ENCODE measurements at regions not wholly inside any gene's neighbourhood (a gene's known extent, or its start where the extent isn't known, plus 50 kb on each side); places are given as distances from the start of the nearest gene placed in this dataset.
"Not testable (repeated sequence)": the region's sequence is repeated elsewhere in the genome, so short reads cannot be mapped to it uniquely, and the experiment has no call there.

DNA sequence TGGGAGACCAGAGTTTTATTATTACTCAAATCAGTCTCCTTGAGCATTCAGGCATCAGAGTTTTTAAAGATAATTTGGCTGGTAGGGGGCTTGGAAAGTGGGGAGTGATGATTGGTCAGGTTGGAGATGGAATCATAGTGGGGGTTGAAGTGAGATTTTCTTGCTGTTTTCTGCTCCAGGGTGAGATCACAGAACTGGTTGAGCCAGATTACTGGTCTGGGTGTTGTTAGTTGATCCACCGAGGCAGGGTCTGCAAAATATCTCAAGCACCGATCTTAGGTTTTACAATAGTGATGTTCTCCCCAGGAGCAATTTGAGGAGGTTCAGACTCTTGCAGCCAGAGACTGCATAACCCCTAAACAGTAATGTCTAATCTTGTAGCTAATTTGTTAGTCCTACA, 141.0 kb downstream of the OTOL1 start:
- H3K27me3 Mint-ChIP-seq = peaks cover 4% of the 10 kb centered on the region
- no peak overlapping the region for H3K4me3 Mint-ChIP-seq
- no peak for ATAC-seq (replicated peaks)
- H3K9me3 Mint-ChIP-seq = peaks cover 4% of the 10 kb centered on the region
- H3K27ac Mint-ChIP-seq = no peak overlapping the region
- H3K4me1 Mint-ChIP-seq = no peaks in the 10 kb centered on the region
- H3K36me3 Mint-ChIP-seq (ENCODE audit: low read depth) = no peaks in the 10 kb centered on the region

DNA sequence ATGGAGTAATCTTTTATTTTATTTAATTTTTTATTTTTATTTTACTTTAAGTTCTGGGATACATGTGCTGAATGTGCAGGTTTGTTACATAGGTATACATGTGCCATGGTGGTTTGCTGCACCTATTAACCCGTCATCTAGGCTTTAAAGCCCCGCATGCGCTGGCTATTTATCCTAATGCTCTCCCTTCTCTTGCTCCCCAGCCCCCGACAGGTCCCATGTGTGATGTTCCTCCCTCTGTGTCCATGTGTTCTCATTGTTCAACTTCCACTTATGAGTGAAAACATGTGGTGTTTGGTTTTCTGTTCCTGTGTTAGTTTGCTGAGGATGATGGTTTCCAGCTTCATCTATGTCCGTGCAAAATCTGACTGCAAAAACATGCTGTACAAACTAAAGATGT, 142.5 kb downstream of the OTOL1 start:
- ATAC-seq (replicated peaks); H3K27me3 Mint-ChIP-seq; H3K9me3 Mint-ChIP-seq; H3K4me1 Mint-ChIP-seq; H3K4me3 Mint-ChIP-seq; H3K27ac Mint-ChIP-seq; H3K36me3 Mint-ChIP-seq (ENCODE audit: low read depth): not testable (repeated sequence)

DNA sequence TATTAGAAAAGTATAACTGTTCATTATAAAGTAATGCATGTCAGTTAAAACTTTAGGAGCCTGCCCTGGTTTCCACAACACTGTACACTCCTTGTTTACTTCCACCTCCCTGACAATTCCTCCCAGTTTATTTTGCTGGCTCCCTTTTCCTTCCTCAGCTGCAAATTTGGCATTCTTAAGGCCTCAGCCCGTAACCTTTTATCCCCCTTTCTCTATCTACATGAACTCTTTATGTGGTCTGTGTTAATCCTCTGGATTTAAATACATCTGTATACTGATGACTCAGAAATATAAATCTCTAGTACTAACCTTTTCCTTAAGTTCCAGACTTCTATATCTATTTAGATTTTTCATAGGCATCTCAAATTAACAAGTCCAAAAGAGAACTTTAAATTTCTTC, 143.6 kb downstream of the OTOL1 start:
- H3K4me3 Mint-ChIP-seq = no peak overlapping the region
- no peaks in the 10 kb centered on the region for H3K4me1 Mint-ChIP-seq
- ATAC-seq (replicated peaks) = no peak
- H3K9me3 Mint-ChIP-seq = peaks cover 4% of the 10 kb centered on the region
- peaks cover 4% of the 10 kb centered on the region for H3K27me3 Mint-ChIP-seq
- H3K27ac Mint-ChIP-seq = no peak overlapping the region
- no peaks in the 10 kb centered on the region for H3K36me3 Mint-ChIP-seq (ENCODE audit: low read depth)

GRCh38 chr3:161641287-161641686, 144.7 kb downstream of the OTOL1 start:
- Mint-ChIP-seq H3K9me3 (peaks cover 4% of the 10 kb centered on the region), H3K27me3 (peaks cover 4% of the 10 kb centered on the region), H3K36me3 (ENCODE audit: low read depth) (no peaks in the 10 kb centered on the region), H3K4me1 (no peaks in the 10 kb centered on the region), H3K27ac (no peak overlapping the region), H3K4me3 (no peak overlapping the region)
- no peak for ATAC-seq (replicated peaks)

DNA sequence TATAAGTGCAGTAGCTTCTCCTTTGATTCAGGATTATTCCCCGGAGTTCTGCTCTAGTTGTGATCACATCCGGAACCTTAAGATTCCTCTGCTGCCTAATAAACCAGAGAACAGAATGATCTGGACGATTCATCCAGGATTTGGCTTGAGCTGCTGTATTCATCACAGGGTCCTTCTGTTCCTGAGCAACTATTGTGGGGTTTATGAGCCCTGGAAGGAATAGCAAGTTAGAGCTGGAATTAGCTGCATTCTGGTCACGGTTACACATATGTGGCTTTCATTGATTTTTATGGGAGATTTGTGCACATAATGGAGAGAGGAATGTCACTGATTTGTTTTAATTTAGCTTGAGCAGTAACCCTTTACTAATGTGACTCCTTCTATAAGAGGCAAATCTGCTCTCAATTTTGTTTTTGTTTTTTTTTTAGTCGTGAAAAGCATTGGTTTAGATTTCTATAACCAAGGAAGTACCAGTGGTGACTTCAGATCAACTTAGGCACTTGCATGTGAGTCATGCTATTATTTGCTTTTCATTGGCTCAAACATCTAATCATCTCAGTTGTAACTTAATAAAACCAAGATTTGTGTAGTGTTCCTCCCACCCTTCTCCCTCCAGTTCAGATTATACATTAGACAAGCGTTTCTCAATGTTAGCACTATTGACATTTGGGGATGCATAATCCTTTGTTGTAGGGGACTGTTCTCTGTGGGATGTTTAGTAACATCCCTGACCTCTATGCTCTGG, 148.5 kb downstream of the OTOL1 start:
- H3K36me3 Mint-ChIP-seq (ENCODE audit: low read depth) = no peaks in the 10 kb centered on the region
- H3K9me3 Mint-ChIP-seq = peaks cover 4% of the 10 kb centered on the region
- no peak for ATAC-seq (replicated peaks)
- H3K27me3 Mint-ChIP-seq = peaks cover 4% of the 10 kb centered on the region
- H3K27ac Mint-ChIP-seq = no peak overlapping the region
- H3K4me3 Mint-ChIP-seq = no peak overlapping the region
- no peaks in the 10 kb centered on the region for H3K4me1 Mint-ChIP-seq

DNA sequence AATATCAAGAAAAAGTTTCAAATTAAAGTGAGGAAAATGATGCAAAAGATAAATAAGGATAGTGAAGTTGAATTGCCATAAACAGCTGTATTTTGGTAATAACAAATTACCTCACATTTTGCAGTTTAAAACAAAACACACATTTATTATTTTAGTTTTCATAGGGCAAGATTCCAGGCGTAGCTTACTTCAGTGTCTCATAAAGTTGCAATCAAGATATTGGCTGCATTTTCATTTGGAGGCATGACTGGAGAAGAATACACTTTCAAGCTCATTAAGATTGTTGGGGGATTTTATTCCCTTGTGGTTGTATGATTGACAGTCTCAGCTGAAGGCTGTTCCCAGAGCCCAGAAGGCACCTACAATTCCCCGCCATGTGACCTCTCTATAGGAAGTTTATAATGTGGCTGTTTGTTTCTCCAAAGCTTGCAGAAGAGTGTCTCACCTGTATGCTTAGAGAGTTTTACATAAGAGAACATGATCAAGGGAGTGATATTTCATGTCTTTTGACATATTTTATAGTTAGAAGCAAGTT, 151.4 kb downstream of the OTOL1 start:
- no peaks in the 10 kb centered on the region for H3K27me3 Mint-ChIP-seq
- peaks cover 3% of the 10 kb centered on the region for H3K9me3 Mint-ChIP-seq
- no peaks in the 10 kb centered on the region for H3K36me3 Mint-ChIP-seq (ENCODE audit: low read depth)
- no peak for ATAC-seq (replicated peaks)
- H3K4me3 Mint-ChIP-seq = no peak overlapping the region
- no peak overlapping the region for H3K27ac Mint-ChIP-seq
- no peaks in the 10 kb centered on the region for H3K4me1 Mint-ChIP-seq

GRCh38 chr3:161649900-161650484, 153.4 kb downstream of the OTOL1 start:
- Mint-ChIP-seq H3K36me3 (ENCODE audit: low read depth) (no peaks in the 10 kb centered on the region), H3K4me1 (no peaks in the 10 kb centered on the region), H3K9me3 (peaks cover 3% of the 10 kb centered on the region), H3K27me3 (no peaks in the 10 kb centered on the region), H3K27ac (no peak overlapping the region), H3K4me3 (no peak overlapping the region)
- ATAC-seq (replicated peaks) = no peak

DNA sequence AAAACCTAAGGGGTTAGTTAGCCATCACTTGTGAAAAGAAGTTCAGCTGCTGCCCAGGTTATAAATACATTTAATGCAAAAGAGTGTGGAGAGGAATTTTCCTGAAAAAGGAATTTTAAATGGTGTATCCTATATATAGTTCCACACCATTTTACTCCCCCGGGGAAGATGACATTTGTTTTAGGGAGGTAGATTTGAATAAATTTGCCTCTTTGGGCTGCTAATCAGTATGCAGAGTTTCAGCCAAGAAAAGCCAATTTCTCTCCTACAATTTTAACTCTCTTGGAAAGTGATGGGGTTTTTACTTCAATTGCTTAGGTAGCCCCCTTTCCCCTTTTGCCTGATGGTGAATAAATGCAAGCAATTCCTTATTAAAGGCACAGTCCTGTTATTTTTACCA, 161.2 kb downstream of the OTOL1 start:
- Mint-ChIP-seq H3K9me3 (peaks cover 4% of the 10 kb centered on the region), H3K4me3 (no peak overlapping the region)

DNA sequence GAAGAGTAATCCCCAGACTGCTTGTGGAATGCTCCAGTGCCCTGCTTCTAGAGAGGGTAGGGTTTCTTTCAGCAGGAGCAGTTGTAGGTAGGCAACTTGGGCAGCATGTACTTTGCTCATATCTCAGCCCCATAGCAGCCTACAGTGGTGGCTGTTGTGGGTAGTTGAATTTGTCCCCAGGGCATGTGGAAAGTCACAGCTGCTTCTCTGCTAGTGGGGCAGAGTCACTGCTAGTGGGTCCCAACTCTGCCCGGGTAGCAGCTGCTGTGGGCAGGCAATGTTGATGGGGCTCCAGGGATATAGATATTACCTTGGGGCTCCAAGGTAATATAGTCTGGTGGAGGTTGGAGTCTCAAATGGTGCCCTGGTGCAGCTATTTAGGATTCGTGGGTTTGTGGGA, 174.5 kb downstream of the OTOL1 start:
- no peaks in the 10 kb centered on the region for H3K4me1 Mint-ChIP-seq
- no peaks in the 10 kb centered on the region for H3K36me3 Mint-ChIP-seq (ENCODE audit: low read depth)
- no peaks in the 10 kb centered on the region for H3K9me3 Mint-ChIP-seq
- no peaks in the 10 kb centered on the region for H3K27me3 Mint-ChIP-seq
- H3K27ac Mint-ChIP-seq = no peak overlapping the region
- ATAC-seq (replicated peaks) = no peak
- H3K4me3 Mint-ChIP-seq = no peak overlapping the region

More for the DNA sequence above, 161.2 kb downstream of the OTOL1 start:
- no peaks in the 10 kb centered on the region for H3K27me3 Mint-ChIP-seq
- H3K4me1 Mint-ChIP-seq = no peaks in the 10 kb centered on the region
- no peak for ATAC-seq (replicated peaks)
- no peak overlapping the region for H3K27ac Mint-ChIP-seq
- H3K36me3 Mint-ChIP-seq (ENCODE audit: low read depth) = no peaks in the 10 kb centered on the region

GRCh38 chr3:161672478-161672877, 175.9 kb downstream of the OTOL1 start:
- ATAC-seq (replicated peaks) = no peak
- Mint-ChIP-seq H3K36me3 (ENCODE audit: low read depth) (no peaks in the 10 kb centered on the region), H3K4me1 (no peaks in the 10 kb centered on the region), H3K4me3 (no peak overlapping the region), H3K9me3 (no peaks in the 10 kb centered on the region), H3K27me3 (no peaks in the 10 kb centered on the region), H3K27ac (no peak overlapping the region)

DNA sequence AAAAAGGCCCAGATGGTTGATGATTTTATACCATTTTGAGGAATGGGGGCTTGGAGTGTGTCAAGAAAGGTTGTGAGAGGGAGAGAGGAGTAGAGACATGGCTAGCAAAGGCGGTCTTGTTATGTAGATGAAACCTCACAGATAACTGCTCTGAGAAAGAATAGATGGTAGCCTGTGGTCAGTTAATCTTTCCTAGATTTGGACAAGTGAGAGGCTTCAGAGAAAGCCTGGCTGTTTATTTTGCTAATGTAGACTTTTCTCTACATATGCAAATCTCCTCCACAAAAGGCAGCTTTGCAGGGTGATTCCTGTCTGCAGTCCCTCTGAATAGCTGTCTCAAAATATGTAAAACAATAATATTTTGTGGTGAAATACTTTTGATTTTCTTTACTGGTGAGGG, 177.3 kb downstream of the OTOL1 start:
- H3K27ac Mint-ChIP-seq = no peak overlapping the region
- H3K27me3 Mint-ChIP-seq = no peaks in the 10 kb centered on the region
- H3K4me1 Mint-ChIP-seq = no peaks in the 10 kb centered on the region
- no peaks in the 10 kb centered on the region for H3K36me3 Mint-ChIP-seq (ENCODE audit: low read depth)
- ATAC-seq (replicated peaks) = no peak
- H3K4me3 Mint-ChIP-seq = no peak overlapping the region
- H3K9me3 Mint-ChIP-seq = no peaks in the 10 kb centered on the region

GRCh38 chr3:161674402-161674801, 177.8 kb downstream of the OTOL1 start:
- Mint-ChIP-seq H3K27me3 (no peaks in the 10 kb centered on the region), H3K4me3 (no peak overlapping the region), H3K36me3 (ENCODE audit: low read depth) (no peaks in the 10 kb centered on the region), H3K9me3 (no peaks in the 10 kb centered on the region), H3K4me1 (no peaks in the 10 kb centered on the region), H3K27ac (no peak overlapping the region)
- ATAC-seq (replicated peaks) = no peak

GRCh38 chr3:161681831-161682230, 185.2 kb downstream of the OTOL1 start:
- H3K4me1 Mint-ChIP-seq; H3K4me3 Mint-ChIP-seq; H3K9me3 Mint-ChIP-seq; H3K36me3 Mint-ChIP-seq (ENCODE audit: low read depth); H3K27ac Mint-ChIP-seq; ATAC-seq (replicated peaks); H3K27me3 Mint-ChIP-seq: not testable (repeated sequence)

DNA sequence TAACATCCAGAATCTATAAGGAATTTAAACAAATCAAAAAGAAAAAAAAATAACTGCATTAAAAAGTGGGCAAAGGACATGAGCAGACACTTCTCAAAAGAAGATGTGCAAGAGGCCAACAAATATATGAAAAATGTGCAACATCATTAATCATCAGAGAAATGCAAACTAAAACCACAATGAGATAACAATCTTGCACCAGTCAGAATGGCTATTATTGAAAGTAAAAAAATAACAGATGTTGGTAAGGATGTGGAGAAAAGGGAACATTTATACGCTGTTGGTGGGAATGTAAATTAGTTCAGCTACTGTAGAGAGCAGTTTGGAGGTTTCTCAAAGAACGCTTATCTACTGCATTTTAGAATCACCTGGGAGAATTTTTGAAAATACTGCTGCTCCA, 186.1 kb downstream of the OTOL1 start:
- Mint-ChIP-seq H3K4me1 (no peaks in the 10 kb centered on the region), H3K27ac (no peak overlapping the region), H3K9me3 (no peaks in the 10 kb centered on the region), H3K4me3 (no peak overlapping the region), H3K27me3 (no peaks in the 10 kb centered on the region), H3K36me3 (ENCODE audit: low read depth) (no peaks in the 10 kb centered on the region)
- ATAC-seq (replicated peaks) = no peak

- ATAC-seq (replicated peaks) = no peak
- H3K4me3 Mint-ChIP-seq = no peak overlapping the region
- H3K27me3 Mint-ChIP-seq = no peaks in the 10 kb centered on the region
- no peak overlapping the region for H3K27ac Mint-ChIP-seq
- H3K4me1 Mint-ChIP-seq = no peaks in the 10 kb centered on the region
- H3K36me3 Mint-ChIP-seq (ENCODE audit: low read depth) = no peaks in the 10 kb centered on the region
- no peaks in the 10 kb centered on the region for H3K9me3 Mint-ChIP-seq
These were observed 193.1 kb downstream of the OTOL1 start for GRCh38 chr3:161689584-161690298.

Measured in activated T-helper 17 cell treated with anti-CD3 and anti-CD28 coated beads, Interleukin-2, amount 50 U/mL, for 72 hours (primary cell).